ENCODE measurements at regions not wholly inside any gene's neighbourhood (a gene's known extent, or its start where the extent isn't known, plus 50 kb on each side); places are given as distances from the start of the nearest gene placed in this dataset.
"Not testable (repeated sequence)": the region's sequence is repeated elsewhere in the genome, so short reads cannot be mapped to it uniquely, and the experiment has no call there.

DNA sequence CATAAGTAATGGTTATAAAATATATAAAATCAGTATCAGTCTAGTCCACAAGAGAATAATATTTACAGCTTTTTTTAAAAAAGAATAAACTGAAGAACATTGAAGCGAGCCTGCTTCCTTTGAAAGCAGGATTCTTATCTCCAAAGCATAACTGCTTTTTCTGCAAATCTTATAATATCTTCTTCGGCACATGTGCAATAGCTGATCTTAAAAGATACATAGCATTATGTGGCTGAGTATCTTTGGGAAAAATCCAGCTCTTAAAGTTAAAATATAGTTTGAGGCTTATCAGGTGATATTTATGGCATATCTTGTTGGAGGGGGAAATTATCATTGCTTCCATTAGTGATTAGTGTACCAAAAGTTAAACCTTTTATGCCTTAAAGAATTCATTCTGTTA is 523.9 kb upstream of the ADGRL4 start:
- H3K27me3 Mint-ChIP-seq: no peaks in the 10 kb centered on the region
- H3K27ac Mint-ChIP-seq (ENCODE audit: low read depth): no peak overlapping the region
- DNase-seq (ENCODE audit: low spot score in 2 of 2) (no peak), ATAC-seq (replicated peaks; ENCODE audit: extremely low read depth, poor library complexity, severe bottlenecking) (no peak)
- H3K9me3 Mint-ChIP-seq: no peaks in the 10 kb centered on the region
- no peaks in the 10 kb centered on the region for H3K4me1 Mint-ChIP-seq
- no peak overlapping the region for H3K4me3 Mint-ChIP-seq
- no peaks in the 10 kb centered on the region for H3K36me3 Mint-ChIP-seq (ENCODE audit: insufficient read depth)

DNA sequence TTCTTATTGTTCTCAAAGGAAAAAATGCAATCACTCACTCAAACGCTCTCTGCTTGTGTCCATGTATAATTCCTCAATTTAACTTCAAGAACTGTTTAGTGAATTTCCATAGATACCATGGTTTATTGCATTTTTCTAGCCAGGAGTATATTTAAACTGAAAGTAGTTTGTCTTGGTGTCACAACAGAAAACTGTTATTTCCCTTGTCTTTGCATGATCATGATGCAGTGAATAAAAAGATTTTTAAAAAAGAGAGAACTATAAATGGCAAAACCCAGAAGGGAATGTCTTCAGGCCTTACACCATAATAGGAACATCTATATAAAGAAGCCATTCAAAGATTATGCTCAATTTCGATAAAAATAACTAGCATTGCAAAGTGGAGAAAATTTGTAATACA is 523.5 kb upstream of the ADGRL4 start:
- Mint-ChIP-seq H3K4me1 (no peaks in the 10 kb centered on the region), H3K36me3 (ENCODE audit: insufficient read depth) (no peaks in the 10 kb centered on the region), H3K4me3 (no peak overlapping the region), H3K27me3 (no peaks in the 10 kb centered on the region), H3K9me3 (peaks cover 3% of the 10 kb centered on the region), H3K27ac (ENCODE audit: low read depth) (no peak overlapping the region)
- DNase-seq (ENCODE audit: low spot score in 2 of 2): no peak
- no peak for ATAC-seq (replicated peaks; ENCODE audit: extremely low read depth, poor library complexity, severe bottlenecking)

DNA sequence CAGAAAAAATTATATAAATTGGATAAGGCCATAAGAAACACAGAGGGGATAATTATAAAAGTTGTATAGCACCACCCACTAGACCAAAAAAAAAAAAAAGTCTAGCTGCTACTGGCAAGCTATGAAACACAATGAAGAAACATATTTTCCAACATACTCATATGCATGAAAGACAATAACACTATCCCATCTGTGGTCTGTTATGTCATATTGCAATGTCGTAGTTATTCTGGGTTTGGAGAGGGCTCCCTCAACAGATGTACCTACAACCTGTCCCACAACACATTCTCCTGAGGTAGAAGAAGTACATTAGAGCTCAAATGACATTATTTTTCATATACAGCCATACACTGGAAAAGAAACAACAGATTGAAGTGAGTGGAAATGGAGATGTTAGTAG is 517.6 kb upstream of the ADGRL4 start:
- DNase-seq (ENCODE audit: low spot score in 2 of 2) (no peak), ATAC-seq (replicated peaks; ENCODE audit: extremely low read depth, poor library complexity, severe bottlenecking) (no peak)
- no peaks in the 10 kb centered on the region for H3K36me3 Mint-ChIP-seq (ENCODE audit: insufficient read depth)
- H3K4me3 Mint-ChIP-seq: no peak overlapping the region
- no peaks in the 10 kb centered on the region for H3K4me1 Mint-ChIP-seq
- H3K27me3 Mint-ChIP-seq: no peaks in the 10 kb centered on the region
- H3K9me3 Mint-ChIP-seq: peaks cover 3% of the 10 kb centered on the region
- no peak overlapping the region for H3K27ac Mint-ChIP-seq (ENCODE audit: low read depth)

DNA sequence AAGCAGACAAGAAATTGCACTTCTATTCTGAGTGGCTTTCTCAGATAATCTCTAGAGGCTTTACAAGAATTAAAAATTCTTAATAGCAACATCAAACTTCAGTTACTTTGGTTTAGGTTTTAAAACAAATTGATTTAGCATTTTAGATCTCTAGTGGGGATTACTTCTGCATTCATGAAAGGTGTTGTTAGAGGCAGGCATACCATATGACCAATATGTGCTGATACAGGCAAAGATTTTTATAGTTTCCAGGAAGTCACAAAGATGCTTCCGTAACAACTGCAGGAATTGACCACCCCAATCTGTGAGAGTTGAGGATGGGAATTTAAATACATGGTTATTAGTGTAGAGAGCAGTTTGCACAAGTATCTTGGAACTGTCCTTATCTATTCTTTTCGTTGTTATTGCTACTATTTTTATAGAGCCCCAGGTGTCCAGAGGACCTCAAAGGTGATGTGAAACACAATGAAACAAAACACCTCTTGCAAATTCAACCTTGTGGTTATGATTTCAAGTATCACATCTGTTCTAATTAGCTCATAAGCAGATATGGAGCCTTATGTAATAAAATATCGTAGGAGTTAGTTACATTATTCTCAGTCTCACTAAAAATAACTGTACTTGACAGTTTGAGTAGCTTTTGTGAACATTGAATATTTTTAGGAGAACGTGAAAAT is 512.7 kb upstream of the ADGRL4 start:
- Mint-ChIP-seq H3K9me3 (no peaks in the 10 kb centered on the region), H3K4me1 (no peaks in the 10 kb centered on the region), H3K4me3 (no peak overlapping the region), H3K36me3 (ENCODE audit: insufficient read depth) (no peaks in the 10 kb centered on the region), H3K27ac (ENCODE audit: low read depth) (no peak overlapping the region), H3K27me3 (no peaks in the 10 kb centered on the region)
- ATAC-seq (replicated peaks; ENCODE audit: extremely low read depth, poor library complexity, severe bottlenecking) (no peak), DNase-seq (ENCODE audit: low spot score in 2 of 2) (no peak)

DNA sequence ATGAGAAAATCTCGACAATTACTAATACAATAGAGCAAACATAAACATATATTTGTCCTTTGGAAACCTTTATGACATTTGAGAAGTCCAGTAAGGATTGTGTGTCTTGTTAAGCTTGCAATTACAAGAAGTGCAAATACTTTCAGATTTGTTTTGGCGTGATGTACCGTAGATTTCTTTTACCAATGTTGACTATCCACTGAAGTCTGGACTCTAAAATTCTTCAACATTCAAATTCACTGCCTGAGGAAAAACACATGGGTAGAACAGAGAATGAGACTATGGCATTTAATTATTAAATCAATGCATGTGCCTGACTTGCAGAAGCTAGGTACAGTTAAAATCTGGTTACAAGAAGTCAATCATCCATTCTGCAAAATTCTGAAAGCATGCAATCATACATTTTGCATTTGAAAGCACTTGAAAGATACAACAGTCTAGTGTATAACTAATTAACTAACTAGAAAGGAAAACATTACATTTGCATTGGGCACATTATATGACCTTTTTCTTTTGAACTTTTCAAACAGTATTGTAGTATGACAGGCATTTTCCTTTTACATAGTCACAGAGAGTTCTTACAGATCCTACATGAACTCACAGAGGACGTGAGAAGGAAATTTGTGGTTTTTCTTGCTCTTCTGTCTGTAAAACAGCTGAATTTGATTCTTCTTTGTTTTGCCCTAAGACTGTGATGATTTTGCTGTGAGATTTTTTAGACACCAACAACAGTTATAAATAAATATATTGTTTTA is 511.1 kb upstream of the ADGRL4 start:
- Mint-ChIP-seq H3K4me3 (no peak overlapping the region), H3K4me1 (no peaks in the 10 kb centered on the region), H3K27me3 (no peaks in the 10 kb centered on the region), H3K27ac (ENCODE audit: low read depth) (no peak overlapping the region), H3K36me3 (ENCODE audit: insufficient read depth) (no peaks in the 10 kb centered on the region), H3K9me3 (no peaks in the 10 kb centered on the region)
- ATAC-seq (replicated peaks; ENCODE audit: extremely low read depth, poor library complexity, severe bottlenecking) (no peak), DNase-seq (ENCODE audit: low spot score in 2 of 2) (no peak)

DNA sequence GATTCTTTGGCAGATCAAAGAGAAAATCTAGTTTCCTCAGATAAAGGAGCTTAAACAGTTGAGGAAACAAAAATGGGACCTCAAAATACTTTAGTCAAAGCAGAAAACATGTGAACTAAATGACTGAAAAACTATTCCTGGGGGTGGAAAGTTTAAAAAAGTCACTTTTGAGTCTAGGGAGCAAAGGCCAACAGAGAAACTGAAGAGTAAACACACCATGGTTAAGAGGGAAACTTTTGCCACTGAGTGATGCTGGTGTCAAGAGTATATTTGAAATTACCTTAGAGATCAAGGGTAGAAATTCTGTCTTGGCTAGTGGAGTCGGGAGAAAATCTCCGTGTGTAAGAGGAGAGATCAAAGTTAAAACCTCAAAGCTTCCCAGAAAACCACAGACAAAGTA is 501.2 kb upstream of the ADGRL4 start:
- Mint-ChIP-seq H3K9me3 (peaks cover 17% of the 10 kb centered on the region), H3K36me3 (ENCODE audit: insufficient read depth) (no peaks in the 10 kb centered on the region), H3K27me3 (no peaks in the 10 kb centered on the region), H3K4me1 (no peaks in the 10 kb centered on the region), H3K27ac (ENCODE audit: low read depth) (no peak overlapping the region), H3K4me3 (no peak overlapping the region)
- no peak for ATAC-seq (replicated peaks; ENCODE audit: extremely low read depth, poor library complexity, severe bottlenecking)
- no peak for DNase-seq (ENCODE audit: low spot score in 2 of 2)

DNA sequence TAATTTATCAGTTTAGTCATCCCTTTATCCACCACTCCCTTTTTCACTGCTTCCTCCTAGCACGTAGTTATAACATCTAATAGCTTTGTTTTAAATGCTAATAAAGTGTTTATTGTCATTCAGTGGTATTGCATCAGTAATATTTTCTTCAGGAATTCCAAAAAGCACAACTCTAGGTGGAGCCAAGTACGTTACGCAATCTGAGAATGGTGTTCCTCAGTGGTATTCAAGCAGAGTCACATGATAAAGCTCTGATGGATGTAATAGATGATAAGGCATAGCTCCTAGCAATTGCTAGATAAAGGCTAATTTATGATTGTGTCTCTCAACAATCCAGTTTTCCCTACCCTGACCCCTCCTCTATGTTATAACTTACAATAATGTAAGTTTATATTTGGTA is 494.6 kb upstream of the ADGRL4 start:
- no peak overlapping the region for H3K27ac Mint-ChIP-seq (ENCODE audit: low read depth)
- H3K4me3 Mint-ChIP-seq: no peak overlapping the region
- DNase-seq (ENCODE audit: low spot score in 2 of 2) (no peak), ATAC-seq (replicated peaks; ENCODE audit: extremely low read depth, poor library complexity, severe bottlenecking) (no peak)
- no peaks in the 10 kb centered on the region for H3K27me3 Mint-ChIP-seq
- H3K36me3 Mint-ChIP-seq (ENCODE audit: insufficient read depth): no peaks in the 10 kb centered on the region
- no peaks in the 10 kb centered on the region for H3K4me1 Mint-ChIP-seq
- peaks cover 9% of the 10 kb centered on the region for H3K9me3 Mint-ChIP-seq

DNA sequence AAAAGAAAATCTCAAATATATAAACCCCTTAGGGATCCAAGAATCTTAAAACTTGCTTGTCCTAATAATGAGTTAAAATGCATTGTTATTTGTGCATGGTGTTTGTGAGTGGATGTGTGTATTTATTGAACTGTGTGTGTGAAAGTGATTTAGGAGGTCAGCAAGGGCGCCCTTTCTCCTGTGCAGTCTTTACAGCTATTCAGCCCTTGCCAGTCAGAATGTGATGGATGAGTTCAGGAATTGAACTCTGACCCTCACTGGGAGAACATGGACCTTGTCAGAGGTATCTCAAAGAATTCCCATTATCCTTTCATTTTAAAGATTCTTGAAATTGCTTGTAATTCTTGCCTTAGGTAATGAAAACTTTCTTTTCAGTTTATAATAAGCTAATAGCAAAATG is 493.0 kb upstream of the ADGRL4 start:
- Mint-ChIP-seq H3K27ac (ENCODE audit: low read depth) (no peak overlapping the region), H3K4me1 (no peaks in the 10 kb centered on the region), H3K9me3 (peaks cover under 1% of the 10 kb centered on the region), H3K4me3 (no peak overlapping the region), H3K36me3 (ENCODE audit: insufficient read depth) (no peaks in the 10 kb centered on the region), H3K27me3 (no peaks in the 10 kb centered on the region)
- DNase-seq (ENCODE audit: low spot score in 2 of 2) (no peak), ATAC-seq (replicated peaks; ENCODE audit: extremely low read depth, poor library complexity, severe bottlenecking) (no peak)

DNA sequence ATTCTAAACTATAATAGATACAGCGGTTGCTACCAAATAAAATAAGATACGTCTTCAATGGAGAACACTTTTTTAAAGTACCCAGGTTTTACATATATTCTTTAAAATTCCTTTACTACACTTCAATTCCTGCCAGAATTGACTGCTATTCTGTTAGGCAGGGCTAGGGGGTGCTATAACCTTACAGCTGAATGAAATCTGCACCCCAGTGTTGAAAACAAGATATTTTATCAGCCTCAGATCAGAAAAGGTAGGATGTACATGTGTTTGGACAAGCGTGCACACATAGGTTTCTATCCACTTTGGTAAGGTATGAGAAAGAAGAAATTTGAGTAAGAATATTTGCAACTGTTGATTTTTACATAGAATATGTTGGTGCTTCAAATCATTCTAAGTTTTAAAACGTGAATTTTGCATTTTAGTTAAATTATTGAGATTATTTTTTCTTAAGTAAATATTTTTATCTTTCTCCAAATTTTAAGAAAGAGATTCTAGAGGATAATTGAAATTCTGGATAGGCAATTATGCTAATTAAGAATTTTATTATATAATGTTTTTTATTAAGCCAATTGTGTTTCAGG is 490.8 kb upstream of the ADGRL4 start:
- Mint-ChIP-seq H3K4me3 (no peak overlapping the region), H3K36me3 (ENCODE audit: insufficient read depth) (no peaks in the 10 kb centered on the region), H3K27ac (ENCODE audit: low read depth) (no peak overlapping the region), H3K27me3 (no peaks in the 10 kb centered on the region), H3K4me1 (no peaks in the 10 kb centered on the region), H3K9me3 (peaks cover 12% of the 10 kb centered on the region)
- ATAC-seq (replicated peaks; ENCODE audit: extremely low read depth, poor library complexity, severe bottlenecking) (no peak), DNase-seq (ENCODE audit: low spot score in 2 of 2) (no peak)

DNA sequence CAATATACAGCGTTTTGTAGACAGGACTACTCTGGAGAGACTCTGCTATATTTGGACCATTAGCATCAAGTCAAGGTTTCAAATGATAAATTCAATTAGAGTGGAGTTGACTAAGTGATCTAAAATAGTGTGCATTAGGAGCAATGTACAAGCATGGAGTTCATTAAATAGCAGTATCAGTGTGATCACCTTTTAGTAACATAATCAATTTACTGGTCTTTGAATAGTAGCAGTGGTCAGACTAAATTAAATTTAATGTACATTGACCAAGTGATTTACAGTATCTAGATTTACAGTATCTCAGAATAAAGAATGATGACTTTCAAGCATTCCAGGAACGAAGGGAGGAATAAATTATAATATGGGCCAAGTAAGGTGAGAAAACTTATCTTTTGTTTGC is 489.6 kb upstream of the ADGRL4 start:
- no peaks in the 10 kb centered on the region for H3K4me1 Mint-ChIP-seq
- no peaks in the 10 kb centered on the region for H3K27me3 Mint-ChIP-seq
- ATAC-seq (replicated peaks; ENCODE audit: extremely low read depth, poor library complexity, severe bottlenecking) (no peak), DNase-seq (ENCODE audit: low spot score in 2 of 2) (no peak)
- no peak overlapping the region for H3K4me3 Mint-ChIP-seq
- peaks cover 15% of the 10 kb centered on the region for H3K9me3 Mint-ChIP-seq
- no peak overlapping the region for H3K27ac Mint-ChIP-seq (ENCODE audit: low read depth)
- no peaks in the 10 kb centered on the region for H3K36me3 Mint-ChIP-seq (ENCODE audit: insufficient read depth)

DNA sequence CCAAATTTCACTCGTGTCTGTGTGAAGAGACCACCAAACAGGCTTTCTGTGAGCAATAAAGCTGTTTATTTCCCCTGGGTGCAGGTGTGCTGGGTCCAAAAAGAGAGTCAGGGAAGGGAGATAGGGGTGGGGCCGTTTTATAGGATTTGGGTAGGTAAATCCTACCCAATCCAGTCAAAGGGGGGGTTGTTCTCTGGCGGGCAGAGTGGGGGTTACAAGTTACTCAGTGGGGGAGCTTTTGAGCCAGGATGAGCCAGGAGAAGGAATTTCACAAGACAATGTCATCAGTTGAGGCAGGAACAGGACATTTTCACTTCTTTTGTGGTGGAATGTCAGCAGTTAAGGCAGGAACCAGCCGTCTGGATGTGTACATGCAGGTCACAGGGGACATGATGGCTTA is 487.2 kb upstream of the ADGRL4 start:
- not testable (repeated sequence) for H3K27ac Mint-ChIP-seq (ENCODE audit: low read depth); H3K27me3 Mint-ChIP-seq; H3K4me3 Mint-ChIP-seq; DNase-seq (ENCODE audit: low spot score in 2 of 2); H3K36me3 Mint-ChIP-seq (ENCODE audit: insufficient read depth); H3K4me1 Mint-ChIP-seq; ATAC-seq (replicated peaks; ENCODE audit: extremely low read depth, poor library complexity, severe bottlenecking)
- H3K9me3 Mint-ChIP-seq: peaks cover 31% of the 10 kb centered on the region

DNA sequence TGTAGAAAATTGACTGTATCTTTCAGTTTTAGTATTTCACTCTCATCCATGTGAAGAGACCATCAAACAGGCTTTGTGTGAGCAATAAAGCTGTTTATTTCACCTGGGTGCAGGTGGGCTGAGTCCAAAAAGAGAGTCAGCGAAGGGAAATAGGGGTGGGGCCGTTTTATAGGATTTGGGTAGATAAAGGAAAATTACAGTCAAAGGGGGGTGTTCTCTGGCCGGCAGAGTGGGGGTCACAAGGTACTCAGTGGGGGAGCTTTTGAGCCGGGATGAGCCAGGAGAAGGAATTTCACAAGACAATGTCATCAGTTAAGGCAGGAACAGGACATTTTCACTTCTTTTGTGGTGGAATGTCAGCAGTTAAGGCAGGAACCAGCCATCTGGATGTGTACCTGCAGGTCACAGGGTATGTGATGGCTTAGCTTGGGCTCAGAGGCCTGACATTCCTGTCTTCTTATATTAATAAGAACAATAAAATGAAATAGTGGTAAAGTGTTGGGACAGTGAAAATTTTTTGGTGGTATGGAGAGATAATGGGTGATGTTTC is 482.1 kb upstream of the ADGRL4 start:
- ATAC-seq (replicated peaks; ENCODE audit: extremely low read depth, poor library complexity, severe bottlenecking); DNase-seq (ENCODE audit: low spot score in 2 of 2); H3K27me3 Mint-ChIP-seq; H3K4me1 Mint-ChIP-seq; H3K4me3 Mint-ChIP-seq; H3K36me3 Mint-ChIP-seq (ENCODE audit: insufficient read depth); H3K27ac Mint-ChIP-seq (ENCODE audit: low read depth): not testable (repeated sequence)
- peaks cover 35% of the 10 kb centered on the region for H3K9me3 Mint-ChIP-seq

All from central memory CD8-positive, alpha-beta T cell (primary cell).